ENCODE measurements at regions not wholly inside any gene's neighbourhood (a gene's known extent, or its start where the extent isn't known, plus 50 kb on each side); places are given as distances from the start of the nearest gene placed in this dataset.

- in situ Hi-C loops (cut with HindIII; ENCODE audit: low pct_unique_long_range_greater_than_20kb, low sequenced_read_pairs), result no loop called here
- POLR2A ChIA-PET, result no interaction called here
- H3K4me1 ChIP-seq (ENCODE audit: control insufficient read depth, insufficient read depth, low read length), result no peaks in the 10 kb centered on the region
- no peaks in the 10 kb centered on the region for H3K9me3 ChIP-seq (ENCODE audit: control insufficient read depth, insufficient read depth, low read depth, low read length)
- no peak overlapping the region for H3K4me3 ChIP-seq (ENCODE audit: low read depth in 2 of 2, low read length in 2 of 2)
- no peaks in the 10 kb centered on the region for H3K36me3 ChIP-seq (ENCODE audit: control insufficient read depth, insufficient read depth, low read length)
- CTCF ChIA-PET, result no interaction called here
- DNase-seq (ENCODE audit: low read depth, low spot score), result no peak
- intact Hi-C loops (cut with micrococcal nuclease; ENCODE audit: unreplicated experiment), result no loop called here
- H3K27me3 ChIP-seq (ENCODE audit: control insufficient read depth, insufficient read depth, low read length), result no peaks in the 10 kb centered on the region
- no peak for ATAC-seq
- no peak for TF ChIP-seq REST (IDR thresholded peaks at IDR 0.05; ENCODE audit: insufficient read depth in 1 of 2, low read depth in 2 of 2, low read length in 1 of 2)
- TF ChIP-seq SIN3A (IDR thresholded peaks at IDR 0.05; ENCODE audit: borderline replicate concordance, insufficient read depth, low read depth, low read length), result no peak
- no peak for TF ChIP-seq CTCF (IDR thresholded peaks at IDR 0.05)
- no peak for TF ChIP-seq TCF7L2 (IDR thresholded peaks at IDR 0.05; ENCODE audit: low read depth, low read length)
- no peak for TF ChIP-seq POLR2AphosphoS5 (IDR thresholded peaks at IDR 0.05; ENCODE audit: low read depth, low read length)
- no TSS peak for BruUV-seq (replicated peaks)
- no peak overlapping the region for H3K27ac ChIP-seq (ENCODE audit: low read length)
These were observed 604.6 kb upstream of the GRIA3 start for GRCh38 chrX:122579526-122579925.

GRCh38 chrX:122582280-122582974 lies 601.7 kb upstream of the GRIA3 start:
- in situ Hi-C loops (cut with HindIII; ENCODE audit: low pct_unique_long_range_greater_than_20kb, low sequenced_read_pairs), result no loop called here
- DNase-seq (ENCODE audit: low read depth, low spot score) (no peak), ATAC-seq (no peak)
- Histone ChIP-seq H3K27me3 (ENCODE audit: control insufficient read depth, insufficient read depth, low read length) (no peaks in the 10 kb centered on the region), H3K4me3 (ENCODE audit: low read depth in 2 of 2, low read length in 2 of 2) (no peak overlapping the region), H3K36me3 (ENCODE audit: control insufficient read depth, insufficient read depth, low read length) (no peaks in the 10 kb centered on the region), H3K4me1 (ENCODE audit: control insufficient read depth, insufficient read depth, low read length) (no peaks in the 10 kb centered on the region), H3K27ac (ENCODE audit: low read length) (no peak overlapping the region), H3K9me3 (ENCODE audit: control insufficient read depth, insufficient read depth, low read depth, low read length) (no peaks in the 10 kb centered on the region)
- intact Hi-C loops (cut with micrococcal nuclease; ENCODE audit: unreplicated experiment), result no loop called here
- POLR2A ChIA-PET, result no interaction called here
- CTCF ChIA-PET, result no interaction called here
- TF ChIP-seq POLR2AphosphoS5 (IDR thresholded peaks at IDR 0.05; ENCODE audit: low read depth, low read length) (no peak), CTCF (IDR thresholded peaks at IDR 0.05) (no peak), SIN3A (IDR thresholded peaks at IDR 0.05; ENCODE audit: borderline replicate concordance, insufficient read depth, low read depth, low read length) (no peak), TCF7L2 (IDR thresholded peaks at IDR 0.05; ENCODE audit: low read depth, low read length) (no peak), REST (IDR thresholded peaks at IDR 0.05; ENCODE audit: insufficient read depth in 1 of 2, low read depth in 2 of 2, low read length in 1 of 2) (no peak)
- BruUV-seq (replicated peaks), result no TSS peak

Data from Panc1 (cell line).